ENCODE measurements at regions not wholly inside any gene's neighbourhood (a gene's known extent, or its start where the extent isn't known, plus 50 kb on each side); places are given as distances from the start of the nearest gene placed in this dataset.

- Histone ChIP-seq H3K27ac (ENCODE audit: low read length) (no peak overlapping the region), H3K79me2 (ENCODE audit: low read length) (no peaks in the 10 kb centered on the region), H3K27me3 (ENCODE audit: low read depth, low read length) (no peaks in the 10 kb centered on the region), H3K4me2 (ENCODE audit: low read length) (no peak overlapping the region), H3K9ac (ENCODE audit: low read length) (no peak overlapping the region), H3K4me1 (ENCODE audit: low read length) (peaks cover 13% of the 10 kb centered on the region), H3K4me3 (ENCODE audit: low read length) (no peak overlapping the region), H3K9me3 (ENCODE audit: insufficient read depth, low read length) (no peaks in the 10 kb centered on the region), H4K20me1 (ENCODE audit: insufficient read depth, low read length) (no peaks in the 10 kb centered on the region), H2AFZ (ENCODE audit: low read depth, low read length) (no peak overlapping the region), H3K36me3 (replicated peaks; ENCODE audit: low read depth, low read length) (no peaks in the 10 kb centered on the region)
- TF ChIP-seq EZH2phosphoT487 (IDR thresholded peaks at IDR 0.05; ENCODE audit: low read depth) (no peak), CTCF (IDR thresholded peaks at IDR 0.05; ENCODE audit: low read depth, low read length) (no peak)
Observed at GRCh38 chr5:106189121-106189809, 1481.5 kb downstream of the EFNA5 start.

GRCh38 chr5:106185661-106186081, 1485.1 kb downstream of the EFNA5 start:
- Histone ChIP-seq H3K36me3 (replicated peaks; ENCODE audit: low read depth, low read length) (no peaks in the 10 kb centered on the region), H3K9ac (ENCODE audit: low read length) (no peak overlapping the region), H3K79me2 (ENCODE audit: low read length) (no peaks in the 10 kb centered on the region), H4K20me1 (ENCODE audit: insufficient read depth, low read length) (no peaks in the 10 kb centered on the region), H3K4me3 (ENCODE audit: low read length) (no peak overlapping the region), H3K4me1 (ENCODE audit: low read length) (peaks cover 13% of the 10 kb centered on the region), H3K27ac (ENCODE audit: low read length) (peak overlapping the region; percentile 21; the same call in 1 of the 2 replicates), H3K27me3 (ENCODE audit: low read depth, low read length) (no peaks in the 10 kb centered on the region), H3K9me3 (ENCODE audit: insufficient read depth, low read length) (no peaks in the 10 kb centered on the region), H3K4me2 (ENCODE audit: low read length) (peak overlapping the region; percentile 25; the same call in 1 of the 2 replicates), H2AFZ (ENCODE audit: low read depth, low read length) (no peak overlapping the region)
- TF ChIP-seq CTCF (IDR thresholded peaks at IDR 0.05; ENCODE audit: low read depth, low read length) (no peak), EZH2phosphoT487 (IDR thresholded peaks at IDR 0.05; ENCODE audit: low read depth) (no peak)

GRCh38 chr5:106174903-106175302, 1495.8 kb downstream of the EFNA5 start:
- TF ChIP-seq EZH2phosphoT487 (IDR thresholded peaks at IDR 0.05; ENCODE audit: low read depth) = no peak
- no peak for TF ChIP-seq CTCF (IDR thresholded peaks at IDR 0.05; ENCODE audit: low read depth, low read length)
- no peaks in the 10 kb centered on the region for H4K20me1 ChIP-seq (ENCODE audit: insufficient read depth, low read length)
- H3K27me3 ChIP-seq (ENCODE audit: low read depth, low read length) = no peaks in the 10 kb centered on the region
- no peaks in the 10 kb centered on the region for H3K79me2 ChIP-seq (ENCODE audit: low read length)
- H3K4me2 ChIP-seq (ENCODE audit: low read length) = no peak overlapping the region
- H3K4me3 ChIP-seq (ENCODE audit: low read length) = no peak overlapping the region
- H3K36me3 ChIP-seq (replicated peaks; ENCODE audit: low read depth, low read length) = no peaks in the 10 kb centered on the region
- H3K9ac ChIP-seq (ENCODE audit: low read length) = no peak overlapping the region
- H3K4me1 ChIP-seq (ENCODE audit: low read length) = no peaks in the 10 kb centered on the region
- no peak overlapping the region for H3K27ac ChIP-seq (ENCODE audit: low read length)
- no peaks in the 10 kb centered on the region for H3K9me3 ChIP-seq (ENCODE audit: insufficient read depth, low read length)
- H2AFZ ChIP-seq (ENCODE audit: low read depth, low read length) = no peak overlapping the region

- no peaks in the 10 kb centered on the region for H3K27me3 ChIP-seq (ENCODE audit: low read depth, low read length)
- no peak for TF ChIP-seq EZH2phosphoT487 (IDR thresholded peaks at IDR 0.05; ENCODE audit: low read depth)
- no peak for TF ChIP-seq CTCF (IDR thresholded peaks at IDR 0.05; ENCODE audit: low read depth, low read length)
Observed at GRCh38 chr5:106172681-106173532, 1497.8 kb downstream of the EFNA5 start.

More at GRCh38 chr5:106172681-106173532, 1497.8 kb downstream of the EFNA5 start:
- no peak overlapping the region for H2AFZ ChIP-seq (ENCODE audit: low read depth, low read length)
- no peak overlapping the region for H3K4me3 ChIP-seq (ENCODE audit: low read length)
- no peaks in the 10 kb centered on the region for H3K36me3 ChIP-seq (replicated peaks; ENCODE audit: low read depth, low read length)
- H3K9me3 ChIP-seq (ENCODE audit: insufficient read depth, low read length) = no peaks in the 10 kb centered on the region
- no peaks in the 10 kb centered on the region for H3K4me1 ChIP-seq (ENCODE audit: low read length)
- H3K27ac ChIP-seq (ENCODE audit: low read length) = no peak overlapping the region
- no peak overlapping the region for H3K4me2 ChIP-seq (ENCODE audit: low read length)
- H3K79me2 ChIP-seq (ENCODE audit: low read length) = no peaks in the 10 kb centered on the region
- H4K20me1 ChIP-seq (ENCODE audit: insufficient read depth, low read length) = no peaks in the 10 kb centered on the region
- H3K9ac ChIP-seq (ENCODE audit: low read length) = no peak overlapping the region
